Small intestine (tissue), 7 donors: ENCODE measurements at regions not wholly inside any gene's neighbourhood (a gene's known extent, or its start where the extent isn't known, plus 50 kb on each side); places are given as distances from the start of the nearest gene placed in this dataset.
A peak's percentile ranks its signal among the peaks of the same experiment; 100 is the strongest.

Experiments used
- DNase-seq, 2 donors: peaks; one replicate each; pipeline versions ENCODE4 v3.0.0 to v3.0.0-alpha.2; 2013
- FAIRE-seq: peaks from 2 replicates; lab custom pipeline; 2012; peaks lifted over from hg19 to GRCh38; lab: Jason Lieb, UNC
- H3K27ac ChIP-seq, 3 donors: one replicate each; pipeline ENCODE4 v1.5.1; 2013; ENCODE audit warnings: low read length in 2 of 3, mild to moderate bottlenecking in 2 of 3, control low read depth in 1 of 3, inconsistent platforms in 1 of 3, low read depth in 1 of 3, moderate library complexity in 1 of 3
- H3K27me3 ChIP-seq, 3 donors: one replicate each; pipeline ENCODE4 v1.6.1; 2013; ENCODE audit warnings: low read length in 3 of 3, inconsistent platforms in 1 of 3; ENCODE audit not compliant: control insufficient read depth in 3 of 3, insufficient read depth in 3 of 3
- H3K36me3 ChIP-seq, 3 donors: one replicate each; pipeline ENCODE4 v1.6.1; 2013; ENCODE audit warnings: low read length in 3 of 3, inconsistent platforms in 1 of 3, low read depth in 1 of 3, mild to moderate bottlenecking in 1 of 3, moderate library complexity in 1 of 3; ENCODE audit not compliant: control insufficient read depth in 3 of 3, insufficient read depth in 2 of 3
- H3K4me1 ChIP-seq, 3 donors: one replicate each; pipeline ENCODE4 v1.6.1; 2013; ENCODE audit warnings: low read length in 2 of 3, inconsistent platforms in 1 of 3, low read depth in 1 of 3, mild to moderate bottlenecking in 1 of 3, moderate library complexity in 1 of 3; ENCODE audit not compliant: control insufficient read depth in 3 of 3, insufficient read depth in 2 of 3
- H3K4me3 ChIP-seq, 3 donors: one replicate each; pipeline ENCODE4 v1.5.1; 2013; ENCODE audit warnings: low read length in 3 of 3, control low read depth in 1 of 3, inconsistent platforms in 1 of 3, low read depth in 1 of 3, mild to moderate bottlenecking in 1 of 3, moderate library complexity in 1 of 3
- H3K9me3 ChIP-seq, 2 donors: one replicate each; pipeline ENCODE4 v1.6.1; 2013; ENCODE audit warnings: low read depth in 1 of 2, low read length in 1 of 2; ENCODE audit not compliant: control insufficient read depth in 2 of 2, insufficient read depth in 1 of 2
- WGBS, 3 donors: extraction: QIAGEN DNeasy Blood & Tissue Kit; methylation state at CpG; one replicate each; pipeline ENCODE4 v1.1.7; 2013; 5-methylcytosine and 5-hydroxymethylcytosine counted together
- donor health status: healthy with polysubstance abuse.
- donor health status: control.
- donor health status: control.
- donor health status: Bipolar disorder and iron deficiency.
- donor health status: healthy.

DNA sequence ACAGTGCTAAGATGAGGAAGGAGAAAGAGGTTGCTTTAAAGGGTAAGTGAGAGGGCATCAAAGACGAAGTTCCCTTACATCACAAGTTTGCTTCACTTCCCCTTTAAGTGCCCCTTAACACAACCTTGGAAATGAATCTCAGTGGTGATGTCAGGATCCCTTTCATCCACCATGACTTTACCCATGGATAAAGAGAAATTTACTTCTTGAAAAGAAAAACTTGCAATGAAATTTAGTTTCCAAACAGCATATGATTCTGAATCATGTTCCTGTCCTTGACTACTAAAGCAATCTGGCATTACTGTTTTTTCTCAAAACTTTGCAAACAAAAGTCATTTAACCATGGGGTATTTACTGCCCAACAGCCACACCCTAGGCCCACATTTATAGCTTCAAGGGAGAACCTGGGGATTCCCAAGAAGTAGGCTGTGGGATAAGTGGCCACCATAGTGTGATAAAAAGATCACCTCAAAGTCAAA, 135.9 kb downstream of the ITGB8 start:
- no peak overlapping the region for H3K27ac ChIP-seq
- 52 to 87% (median 77%) methylated on average over 1 of the region's 1 CpG for WGBS, 3 donors
- H3K4me1 ChIP-seq = no peaks in the 10 kb centered on the region
- H3K27me3 ChIP-seq = peaks cover 0 to 3% (median 0%) of the 10 kb centered on the region in 3 donors
- H3K36me3 ChIP-seq = no peaks in the 10 kb centered on the region
- DNase-seq = no peak
- no peaks in the 10 kb centered on the region for H3K9me3 ChIP-seq
- FAIRE-seq = no peak
- H3K4me3 ChIP-seq = no peak overlapping the region

DNA sequence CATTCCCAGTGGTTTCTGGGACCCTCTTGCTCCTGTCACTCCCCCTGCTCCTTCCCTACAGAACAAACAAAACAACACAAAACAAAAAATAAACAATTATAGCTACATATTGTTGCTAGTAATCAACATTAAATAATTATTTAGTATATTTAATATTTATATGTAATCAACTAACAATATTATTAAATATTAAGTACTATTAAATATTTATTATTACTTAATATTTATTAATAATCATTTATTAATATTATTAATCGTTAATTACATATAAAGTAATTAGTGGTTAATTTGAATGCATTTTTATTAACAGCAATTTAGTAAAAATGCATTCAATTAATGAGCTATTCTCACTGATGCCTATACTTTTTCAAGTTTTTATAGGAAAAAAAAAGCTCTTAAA, 139.4 kb downstream of the ITGB8 start:
- no peaks in the 10 kb centered on the region for H3K9me3 ChIP-seq
- H3K27me3 ChIP-seq = peaks cover 0 to 3% (median 0%) of the 10 kb centered on the region in 3 donors
- FAIRE-seq = peak; percentile 26
- H3K4me1 ChIP-seq = no peaks in the 10 kb centered on the region
- no peak overlapping the region for H3K27ac ChIP-seq
- H3K36me3 ChIP-seq = no peaks in the 10 kb centered on the region
- no peak for DNase-seq
- WGBS, 3 donors = 18 to 47% (median 23%) methylated on average over 1 of the region's 1 CpG
- H3K4me3 ChIP-seq = no peak overlapping the region

DNA sequence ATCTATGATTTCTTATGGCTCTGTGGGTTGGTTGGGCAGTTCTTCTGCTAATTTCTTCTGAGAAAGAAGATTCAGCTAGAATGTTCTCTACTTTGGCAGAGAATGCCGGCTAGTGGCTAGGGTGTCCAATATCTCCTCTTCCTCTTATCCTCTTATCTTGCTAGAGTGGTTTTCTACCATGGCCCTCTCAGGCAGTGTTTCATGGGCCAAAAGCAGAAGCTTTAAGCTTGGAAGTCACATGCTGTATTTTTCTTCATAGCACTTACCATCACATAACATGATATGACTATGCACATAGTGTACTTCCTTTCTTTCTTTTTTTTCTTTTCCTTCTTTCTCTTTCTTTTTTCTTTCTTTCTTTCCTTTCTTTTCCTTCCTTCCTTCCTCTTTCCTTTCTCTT, 140.0 kb downstream of the ITGB8 start:
- H3K36me3 ChIP-seq = no peaks in the 10 kb centered on the region
- no peak overlapping the region for H3K27ac ChIP-seq
- no peaks in the 10 kb centered on the region for H3K9me3 ChIP-seq
- DNase-seq (no peak), FAIRE-seq (no peak)
- H3K4me3 ChIP-seq = no peak overlapping the region
- 63 to 92% (median 73%) methylated on average over 1 of the region's 1 CpG for WGBS, 3 donors
- H3K4me1 ChIP-seq = no peaks in the 10 kb centered on the region
- peaks cover 0 to 3% (median 0%) of the 10 kb centered on the region in 3 donors for H3K27me3 ChIP-seq

DNA sequence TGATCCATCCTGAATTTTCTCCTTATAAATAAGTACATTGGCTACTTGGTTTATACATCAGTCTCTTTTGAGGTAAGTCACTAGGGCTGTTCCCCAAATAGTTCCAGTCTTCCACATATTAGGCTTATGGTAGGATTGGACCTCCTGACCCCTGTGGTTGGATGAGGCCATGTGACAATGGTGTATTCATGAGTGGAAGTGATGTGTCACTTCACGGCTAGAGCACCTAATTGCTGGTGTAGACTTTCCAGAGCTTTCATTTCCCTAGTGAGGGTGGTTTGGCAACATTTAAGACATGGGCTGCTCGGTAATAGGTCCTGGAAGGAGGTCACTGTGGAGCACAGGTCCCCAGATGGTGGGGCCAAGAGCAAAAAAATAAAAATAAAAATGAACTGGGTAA, 141.2 kb upstream of the ABCB5 start:
- WGBS, 3 donors = 56 to 67% (median 64%) methylated on average over 2 of the region's 2 CpGs
- Histone ChIP-seq H3K4me1 (no peaks in the 10 kb centered on the region), H3K27ac (no peak overlapping the region), H3K9me3 (no peaks in the 10 kb centered on the region), H3K36me3 (no peaks in the 10 kb centered on the region), H3K4me3 (no peak overlapping the region), H3K27me3 (peaks cover 0 to 3% (median 0%) of the 10 kb centered on the region in 3 donors)
- DNase-seq = no peak
- FAIRE-seq = no peak

DNA sequence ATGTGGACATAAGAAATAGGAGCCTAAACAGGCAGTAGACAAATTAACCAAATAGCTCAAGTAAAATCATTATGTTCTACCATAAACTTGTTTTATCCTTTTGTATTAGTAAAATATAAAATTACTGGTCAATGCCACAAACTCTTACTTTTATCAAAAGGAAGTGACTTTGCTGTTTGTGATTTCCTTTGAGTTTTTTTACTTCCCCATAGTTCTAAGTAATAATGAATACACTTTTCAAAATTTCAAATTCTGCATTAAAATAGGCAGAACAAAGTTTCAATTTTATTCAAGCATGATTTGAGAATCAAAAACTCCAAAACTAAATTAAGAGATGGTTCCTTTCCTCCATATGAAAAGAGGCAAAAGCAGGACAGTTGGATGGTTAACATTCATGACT, 139.7 kb upstream of the ABCB5 start:
- FAIRE-seq (no peak), DNase-seq (no peak)
- H3K9me3 ChIP-seq = no peaks in the 10 kb centered on the region
- H3K27me3 ChIP-seq = peaks cover 0 to 3% (median 0%) of the 10 kb centered on the region in 3 donors
- no peak overlapping the region for H3K4me3 ChIP-seq
- H3K36me3 ChIP-seq = no peaks in the 10 kb centered on the region
- H3K27ac ChIP-seq = no peak overlapping the region
- no peaks in the 10 kb centered on the region for H3K4me1 ChIP-seq

DNA sequence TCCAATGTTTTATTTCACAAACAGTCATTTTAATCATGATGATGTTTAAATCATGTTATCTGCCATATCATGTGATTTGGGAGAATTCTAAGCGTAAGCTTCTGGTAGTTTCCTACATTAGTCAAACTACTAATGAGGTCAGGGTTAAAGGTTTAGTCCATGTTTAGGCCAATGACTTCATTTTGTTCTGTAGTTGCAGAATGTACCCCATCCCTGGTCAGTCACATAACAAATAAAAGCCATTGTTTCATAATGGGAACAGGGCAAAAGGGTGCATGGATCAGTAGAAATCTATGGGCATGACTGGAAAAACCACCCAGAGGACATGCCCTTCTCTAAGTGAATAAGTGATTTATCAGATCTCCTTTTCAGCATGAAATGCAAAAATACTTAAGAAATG, 138.4 kb upstream of the ABCB5 start:
- FAIRE-seq = no peak
- Histone ChIP-seq H3K27ac (no peak overlapping the region), H3K27me3 (no peaks in the 10 kb centered on the region), H3K4me1 (no peaks in the 10 kb centered on the region), H3K36me3 (no peaks in the 10 kb centered on the region), H3K4me3 (no peak overlapping the region), H3K9me3 (no peaks in the 10 kb centered on the region)
- 92 to 100% (median 93%) methylated on average over 1 of the region's 1 CpG for WGBS, 3 donors
- no peak for DNase-seq

DNA sequence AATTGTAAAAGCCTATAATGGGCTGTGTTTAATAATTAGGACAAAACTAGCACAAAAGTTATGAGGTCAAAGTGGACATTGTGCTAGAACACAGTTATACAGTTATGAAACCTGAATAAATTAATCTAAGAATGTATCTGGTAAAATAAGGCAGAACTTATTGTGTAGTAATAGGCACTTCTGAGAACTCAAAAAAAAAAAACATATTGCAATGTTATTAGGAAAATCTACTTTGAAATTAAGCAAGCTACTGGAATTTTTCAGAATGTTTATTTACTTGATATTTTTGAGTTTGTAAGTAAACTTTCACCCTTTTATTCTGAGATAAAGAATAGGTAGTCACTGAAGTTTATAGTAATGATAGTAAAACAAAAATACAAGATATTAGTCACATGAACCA, 135.8 kb upstream of the ABCB5 start:
- Histone ChIP-seq H3K36me3 (no peaks in the 10 kb centered on the region), H3K4me3 (no peak overlapping the region), H3K27ac (no peak overlapping the region), H3K4me1 (no peaks in the 10 kb centered on the region), H3K27me3 (no peaks in the 10 kb centered on the region), H3K9me3 (no peaks in the 10 kb centered on the region)
- DNase-seq = no peak
- no peak for FAIRE-seq

DNA sequence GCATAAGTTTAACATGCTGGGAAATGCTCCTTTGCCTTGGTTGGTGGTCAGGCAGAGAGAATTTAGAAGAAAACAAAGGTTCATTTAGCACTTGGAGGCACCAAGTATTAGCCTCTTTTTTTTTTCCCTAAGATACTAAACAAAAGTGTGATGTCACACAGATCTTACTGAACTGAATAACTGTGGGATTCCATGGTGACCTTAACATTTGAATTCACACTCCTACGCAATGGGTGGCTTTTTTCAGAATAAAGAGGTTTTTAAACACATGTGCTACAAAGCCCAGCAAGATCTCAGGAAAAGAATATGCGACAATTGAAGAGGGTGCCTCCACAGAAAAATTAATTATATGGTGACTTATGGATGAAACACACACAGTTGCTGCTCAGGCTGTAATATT, 133.4 kb upstream of the ABCB5 start:
- DNase-seq = no peak
- no peak overlapping the region for H3K27ac ChIP-seq

DNA sequence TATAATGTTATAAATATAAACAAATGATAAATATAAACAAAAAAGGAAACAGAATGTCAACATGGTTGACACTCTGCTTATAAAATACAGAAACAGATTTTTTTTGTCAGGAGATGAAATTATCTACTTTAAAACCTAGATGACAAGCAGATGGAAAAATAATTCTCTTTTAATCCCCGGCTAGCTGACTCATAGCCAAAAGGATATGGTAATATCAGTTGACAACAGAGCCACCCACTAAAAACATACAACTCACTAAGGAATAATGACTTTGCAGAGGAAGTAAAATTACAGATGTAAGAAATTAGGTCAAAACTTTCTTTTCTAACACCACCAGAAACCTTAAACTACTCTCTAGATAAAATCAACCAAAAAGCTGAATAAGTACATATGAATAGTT, 131.1 kb upstream of the ABCB5 start:
- no peak for DNase-seq
- no peak for FAIRE-seq
- Histone ChIP-seq H3K4me1 (no peaks in the 10 kb centered on the region), H3K27ac (no peak overlapping the region), H3K27me3 (peaks cover 0 to 2% (median 0%) of the 10 kb centered on the region in 3 donors), H3K9me3 (peaks cover 2 to 19% of the 10 kb centered on the region in 2 donors), H3K36me3 (no peaks in the 10 kb centered on the region), H3K4me3 (no peak overlapping the region)
- WGBS, 3 donors = 5 to 18% (median 18%) methylated on average over 1 of the region's 1 CpG

More for the DNA sequence above, 133.4 kb upstream of the ABCB5 start:
- Histone ChIP-seq H3K4me3 (no peak overlapping the region), H3K4me1 (no peaks in the 10 kb centered on the region), H3K36me3 (no peaks in the 10 kb centered on the region), H3K9me3 (peaks cover 0 to 10% of the 10 kb centered on the region in 2 donors), H3K27me3 (no peaks in the 10 kb centered on the region)
- 80 to 92% (median 90%) methylated on average over 2 of the region's 2 CpGs for whole genome bisulfite sequencing, 3 donors
- FAIRE-seq = no peak
